HG03175 (cell line): ENCODE measurements at regions not wholly inside any gene's neighbourhood (a gene's known extent, or its start where the extent isn't known, plus 50 kb on each side); places are given as distances from the start of the nearest gene placed in this dataset.
"Not testable (repeated sequence)": the region's sequence is repeated elsewhere in the genome, so short reads cannot be mapped to it uniquely, and the experiment has no call there.

Experiments
- ATAC-seq: cut with Tn5 transposase; IDR thresholded peaks from one replicate; pipeline ENCODE4 v1.9.1; 2021; ENCODE audit warnings: mild to moderate bottlenecking, moderate library complexity; ENCODE audit not compliant: unreplicated experiment

DNA sequence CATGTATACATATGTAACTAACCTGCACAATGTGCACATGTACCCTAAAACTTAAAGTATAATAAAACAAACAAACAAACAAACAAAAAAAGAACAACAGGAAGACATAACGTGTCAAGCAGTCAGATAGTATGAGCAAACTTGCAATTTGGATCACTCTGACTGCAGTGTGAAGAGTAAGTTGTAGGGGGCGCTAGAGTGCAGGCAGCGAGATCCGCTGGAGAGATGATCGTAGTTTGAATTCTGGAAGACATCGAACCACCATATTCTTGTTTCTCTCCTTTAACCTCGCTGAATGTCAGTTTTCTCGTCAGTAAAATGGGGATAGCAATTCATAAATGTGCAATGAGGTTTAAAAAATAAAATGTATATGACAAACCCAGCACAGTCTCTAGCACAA is 165.2 kb upstream of the LMCD1 start:
- ATAC-seq = no peak

DNA sequence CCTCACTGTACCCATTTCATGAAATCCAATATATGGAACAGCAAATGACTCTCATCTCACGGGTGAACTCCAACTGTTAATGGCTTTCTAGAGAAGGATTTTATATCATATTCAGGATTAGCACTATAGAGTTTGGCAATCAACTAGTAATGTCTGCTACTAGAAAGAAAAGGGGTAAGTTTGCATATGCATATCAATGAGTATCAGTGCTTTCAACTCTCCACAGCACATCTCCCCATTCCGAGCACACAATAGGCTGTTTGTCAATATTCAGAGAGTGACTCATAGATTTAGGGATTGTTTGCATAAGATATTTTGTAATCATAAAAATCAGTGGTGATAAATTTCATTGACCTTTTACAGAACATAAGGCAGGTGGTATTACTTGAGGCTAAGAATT is 163.2 kb upstream of the LMCD1 start:
- no peak for ATAC-seq

DNA sequence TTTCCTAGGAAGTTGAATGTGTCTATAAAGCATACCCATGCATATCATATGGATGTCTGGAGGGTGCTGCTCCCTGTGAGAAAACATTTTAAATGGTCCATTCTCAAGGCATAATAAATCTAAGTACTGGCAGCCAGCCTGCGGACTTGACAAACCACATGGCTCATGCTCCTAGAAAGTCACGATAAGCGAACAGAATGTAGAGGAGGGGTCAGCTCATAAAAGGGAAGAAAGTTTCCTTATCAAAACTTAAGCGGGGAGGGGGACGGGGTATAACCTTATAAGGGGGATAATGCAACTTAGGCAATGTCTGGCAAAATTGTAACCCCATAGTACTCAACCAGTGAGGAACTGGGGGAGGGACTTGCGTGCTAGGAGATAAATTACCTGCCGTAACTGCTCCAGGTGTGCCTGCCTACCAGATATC is 159.8 kb upstream of the LMCD1 start:
- ATAC-seq = no peak

DNA sequence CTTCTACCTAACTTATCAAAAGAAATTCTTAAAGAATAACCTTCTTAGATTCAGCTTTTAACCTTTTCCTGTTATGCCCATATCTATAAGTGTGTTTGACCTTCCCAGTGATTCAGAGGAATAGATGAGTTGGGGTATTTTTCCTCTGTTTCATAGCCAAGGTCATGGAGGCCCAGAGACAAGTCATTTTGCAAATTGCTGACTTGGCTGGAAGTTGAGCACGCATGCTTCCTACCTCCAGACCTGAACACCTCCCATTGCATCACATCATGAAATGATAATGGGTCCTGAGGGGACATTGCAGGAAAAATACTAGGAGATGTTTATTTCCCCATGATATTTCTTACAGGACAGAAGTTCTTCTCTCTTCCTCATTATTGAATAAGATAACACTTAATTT is 158.6 kb upstream of the LMCD1 start:
- ATAC-seq = no peak

DNA sequence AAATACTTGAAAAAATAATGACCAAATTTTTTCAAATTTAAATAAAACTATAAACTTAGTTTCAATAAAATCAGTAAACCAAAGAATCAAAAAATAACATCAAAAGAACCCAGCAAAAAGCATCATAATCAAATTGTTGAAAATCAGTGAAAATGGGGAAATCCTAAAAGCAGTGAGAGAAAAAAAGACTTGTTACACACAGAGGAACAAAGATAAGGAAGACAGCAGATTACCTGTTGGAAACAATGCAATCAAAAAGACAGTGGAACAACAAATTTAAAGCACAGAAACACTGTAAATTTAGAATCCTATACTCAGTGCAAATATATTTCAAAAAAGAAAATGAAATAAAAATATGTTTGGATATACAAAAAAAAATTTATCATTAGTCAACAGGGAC is 156.2 kb upstream of the LMCD1 start:
- ATAC-seq = no peak

DNA sequence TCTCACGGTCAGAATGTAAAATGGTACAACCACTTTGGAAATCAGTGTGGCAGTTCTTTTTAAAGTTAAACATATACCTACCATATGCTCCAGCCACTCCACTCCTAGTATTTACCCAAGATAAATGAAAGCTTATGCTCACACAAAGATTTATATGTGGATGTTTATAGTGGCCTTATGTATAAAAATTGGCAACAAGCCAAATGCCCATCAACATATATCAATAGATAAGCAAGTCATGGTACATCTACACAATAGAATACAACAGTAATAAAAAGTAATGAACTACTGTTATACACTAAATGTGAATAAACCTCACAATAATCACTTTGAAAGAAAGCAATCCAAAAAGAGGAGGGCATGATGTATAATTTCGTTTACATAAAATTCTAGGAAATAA is 153.5 kb upstream of the LMCD1 start:
- ATAC-seq = no peak

DNA sequence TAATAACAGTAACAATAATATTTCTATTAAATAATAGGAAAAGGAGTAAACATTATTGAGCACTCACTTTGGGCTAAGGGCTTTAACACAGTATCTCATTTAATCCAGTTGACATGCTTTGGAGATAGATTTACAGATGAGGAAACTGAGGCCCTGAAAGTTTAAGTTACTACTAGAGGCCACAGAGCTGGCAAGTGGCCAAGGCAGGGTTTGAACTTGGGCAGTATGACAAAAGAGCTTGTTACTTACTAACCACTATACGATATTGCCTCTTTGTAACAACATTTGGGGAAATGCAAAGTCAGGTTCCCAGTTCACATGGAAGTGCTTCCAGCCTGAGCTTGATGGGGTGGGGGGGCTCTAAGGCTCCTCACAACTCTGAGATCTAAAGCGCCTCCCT is 149.1 kb upstream of the LMCD1 start:
- ATAC-seq = no peak

DNA sequence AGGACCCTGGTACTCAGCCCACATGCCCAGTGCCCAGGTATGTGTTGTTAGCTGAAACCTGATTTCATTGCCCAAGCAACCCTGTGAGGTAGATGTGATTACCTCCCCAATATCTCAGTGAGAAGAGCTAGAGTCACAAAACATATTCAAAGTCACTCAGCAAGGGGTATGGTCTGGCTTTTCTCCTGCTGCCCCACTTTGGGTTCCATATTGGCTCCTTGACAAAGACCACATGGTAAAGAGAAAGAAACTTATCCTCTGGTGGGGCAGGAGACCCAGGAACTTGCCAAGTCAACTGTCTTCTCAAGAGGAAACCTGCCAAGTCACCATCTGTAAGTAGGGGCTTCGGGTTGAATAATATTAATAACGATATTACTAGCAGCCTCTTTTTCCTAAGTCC is 148.3 kb upstream of the LMCD1 start:
- no peak for ATAC-seq

DNA sequence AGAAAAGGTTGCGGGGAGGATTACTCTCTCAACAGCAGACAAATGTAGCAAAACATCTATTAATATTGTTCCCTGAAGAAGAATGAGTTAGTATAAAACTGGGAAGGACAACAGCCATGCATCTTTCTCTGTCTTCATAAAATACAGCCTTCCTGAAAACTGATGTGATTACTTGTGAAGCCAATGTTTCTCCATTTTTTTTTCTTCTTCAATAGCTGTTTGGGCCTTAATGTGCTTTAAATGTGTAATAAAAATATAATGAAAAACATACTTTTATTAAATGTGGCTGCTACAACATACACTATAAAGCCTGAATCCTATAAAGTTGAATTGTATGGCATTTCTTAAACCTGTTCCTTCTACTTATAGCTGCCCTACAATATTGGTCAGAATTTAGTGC is 146.3 kb upstream of the LMCD1 start:
- ATAC-seq = no peak

DNA sequence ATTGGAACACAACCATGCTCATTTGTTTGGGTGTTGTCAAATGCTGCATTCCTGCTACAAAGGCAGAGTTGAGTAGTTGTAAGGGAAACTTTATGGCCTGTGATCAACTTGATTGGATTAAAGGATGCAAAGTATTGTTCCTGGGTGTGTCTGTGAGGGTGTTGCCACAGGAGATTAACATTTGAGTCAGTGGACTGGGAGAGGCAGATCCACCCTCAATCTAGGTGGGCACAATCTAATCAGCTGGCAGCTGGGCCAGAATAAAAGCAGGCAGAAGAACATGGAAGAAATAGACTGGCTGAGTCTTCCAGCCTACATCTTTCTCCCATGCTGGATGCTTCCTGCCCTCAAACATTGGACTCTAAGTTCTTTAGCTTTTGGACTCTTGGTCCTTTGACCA is 145.6 kb upstream of the LMCD1 start:
- ATAC-seq = not testable (repeated sequence)

DNA sequence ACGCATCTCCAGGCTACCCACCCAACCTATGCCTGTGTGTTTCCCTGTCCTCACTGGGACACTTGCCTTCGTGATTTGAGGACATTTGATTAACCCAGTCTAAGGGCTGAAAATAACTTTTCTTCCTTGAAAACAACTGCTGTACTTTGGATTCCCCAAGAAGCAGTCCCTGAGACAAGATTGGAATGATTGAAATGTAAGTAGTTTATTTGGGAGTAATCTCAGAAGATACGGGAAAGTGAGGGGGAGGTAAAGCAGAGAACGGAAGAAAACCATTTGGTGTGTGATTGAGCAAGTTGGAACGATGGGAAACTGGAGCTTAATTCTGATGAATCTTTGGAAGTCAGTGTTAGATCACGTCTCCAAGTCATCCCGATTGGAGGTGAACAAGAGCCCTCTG is 143.8 kb upstream of the LMCD1 start:
- ATAC-seq = no peak

DNA sequence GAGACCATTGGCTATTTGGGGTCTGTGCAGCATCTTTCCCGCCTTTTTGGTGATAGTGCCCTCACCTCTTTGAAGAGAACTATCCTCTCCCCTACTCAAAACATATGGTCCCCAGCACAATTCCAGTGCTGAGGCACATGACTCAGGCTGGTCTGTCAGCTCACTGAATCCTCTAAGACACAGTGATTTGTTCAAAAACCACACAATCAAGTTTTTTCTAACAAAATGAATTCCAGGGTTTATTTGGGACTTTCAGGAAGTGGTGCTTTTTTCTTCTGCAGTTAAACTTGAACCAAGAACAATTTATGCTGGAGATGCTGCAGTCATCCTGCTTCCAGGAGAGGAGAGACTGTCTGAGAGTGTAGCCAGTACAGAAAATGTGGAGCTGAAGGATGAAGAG is 142.5 kb upstream of the LMCD1 start:
- no peak for ATAC-seq

DNA sequence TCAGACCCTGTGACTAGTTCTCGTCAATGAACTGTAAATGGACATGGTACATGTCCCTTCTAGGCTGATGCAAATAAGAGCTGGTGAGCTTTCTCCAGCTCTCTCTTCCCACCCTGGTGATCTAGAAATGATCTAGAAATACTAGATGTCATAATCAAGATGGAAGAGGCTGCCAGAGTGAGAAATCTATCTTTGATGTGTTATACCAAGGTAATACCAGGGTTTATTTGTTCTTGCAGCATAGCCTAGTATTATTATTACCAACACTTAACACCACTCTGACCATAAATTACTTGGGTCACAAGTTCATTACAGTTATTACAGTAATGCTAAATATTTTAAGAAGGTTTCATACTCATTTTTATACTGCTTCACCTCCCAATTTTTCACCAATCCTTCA is 138.4 kb upstream of the LMCD1 start:
- ATAC-seq = no peak

DNA sequence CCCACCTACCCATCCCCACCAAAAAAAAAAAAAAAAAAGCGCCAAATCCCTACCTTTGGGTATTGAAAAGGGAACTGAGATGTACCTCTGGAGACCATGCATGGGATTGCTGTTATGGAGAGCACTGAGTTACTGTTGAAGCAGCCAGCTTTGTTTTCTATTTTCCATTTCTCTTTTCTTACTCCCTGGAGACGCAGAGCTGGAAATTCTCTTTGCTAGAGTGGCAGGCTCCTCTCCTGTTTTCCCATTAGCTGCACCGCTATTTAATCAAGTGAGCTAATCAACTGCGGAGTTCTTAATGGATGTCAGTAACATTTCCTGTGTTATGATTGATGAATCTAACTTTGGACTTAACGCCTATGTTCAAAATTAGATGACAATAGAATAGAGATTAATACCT is 136.1 kb upstream of the LMCD1 start:
- ATAC-seq = no peak

DNA sequence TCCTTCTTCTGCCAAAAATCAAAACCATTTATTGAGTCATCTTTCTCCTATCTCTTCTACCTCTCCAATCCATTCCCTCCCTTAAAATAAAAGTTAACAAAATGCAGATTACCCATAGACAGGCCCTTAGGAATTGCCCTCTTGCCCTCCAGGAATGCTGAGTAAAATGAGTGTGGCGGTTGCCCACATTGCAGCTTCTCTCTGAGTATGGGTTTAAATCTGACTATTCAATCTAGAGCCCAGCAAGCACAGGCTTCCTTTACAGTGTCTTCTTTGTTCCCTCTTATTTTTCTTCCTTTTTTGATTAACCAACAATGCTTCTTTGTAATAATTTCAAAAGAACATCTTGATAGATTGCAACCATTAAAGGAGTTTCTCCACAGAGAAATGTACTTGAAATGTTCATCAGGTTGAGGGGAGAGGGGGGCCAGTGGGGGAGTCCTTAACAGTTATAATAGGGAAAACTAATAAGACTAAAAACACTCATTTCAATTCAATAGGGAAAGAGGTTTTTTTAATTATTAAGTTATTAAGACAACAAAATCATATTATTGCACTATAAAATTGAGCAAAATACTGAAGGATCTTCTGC is 135.3 kb upstream of the LMCD1 start:
- no peak for ATAC-seq

DNA sequence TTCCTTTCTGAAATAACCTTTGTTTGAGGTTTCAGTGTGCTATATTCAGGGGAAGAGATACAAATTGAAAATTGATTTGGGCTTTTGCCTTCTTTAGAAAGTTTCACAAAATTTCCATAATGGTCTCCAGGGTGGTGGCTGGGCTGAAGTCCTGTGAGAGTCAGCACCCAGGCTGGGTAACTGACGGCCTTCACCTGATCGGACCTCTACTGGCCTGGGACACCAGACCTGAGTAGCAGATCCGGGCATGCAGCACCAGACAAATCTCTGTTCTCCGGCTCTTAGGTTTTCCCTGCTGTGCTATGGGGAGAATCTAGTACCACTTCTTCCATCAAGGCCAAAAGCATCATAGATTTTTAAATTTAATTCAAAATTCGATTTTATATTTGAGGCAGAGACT is 133.0 kb upstream of the LMCD1 start:
- ATAC-seq = no peak

DNA sequence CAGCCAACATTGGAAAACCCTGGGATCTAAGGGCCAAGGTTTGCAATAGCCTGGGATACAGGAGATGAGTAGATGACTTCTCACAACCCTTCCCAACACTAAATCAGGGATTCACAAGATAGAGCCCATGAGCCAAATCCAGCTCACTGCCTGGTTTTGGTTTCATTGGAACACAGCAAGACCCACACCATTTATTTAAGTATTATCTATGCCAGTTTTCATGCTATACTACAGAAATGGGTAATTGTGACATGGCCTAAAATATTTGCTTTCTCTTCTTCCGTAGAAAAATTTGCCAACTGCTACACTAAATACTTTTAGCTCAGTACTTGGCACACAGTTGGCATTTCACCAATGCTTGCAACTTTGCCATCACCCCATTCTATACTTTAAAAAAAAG is 132.0 kb upstream of the LMCD1 start:
- ATAC-seq = no peak

DNA sequence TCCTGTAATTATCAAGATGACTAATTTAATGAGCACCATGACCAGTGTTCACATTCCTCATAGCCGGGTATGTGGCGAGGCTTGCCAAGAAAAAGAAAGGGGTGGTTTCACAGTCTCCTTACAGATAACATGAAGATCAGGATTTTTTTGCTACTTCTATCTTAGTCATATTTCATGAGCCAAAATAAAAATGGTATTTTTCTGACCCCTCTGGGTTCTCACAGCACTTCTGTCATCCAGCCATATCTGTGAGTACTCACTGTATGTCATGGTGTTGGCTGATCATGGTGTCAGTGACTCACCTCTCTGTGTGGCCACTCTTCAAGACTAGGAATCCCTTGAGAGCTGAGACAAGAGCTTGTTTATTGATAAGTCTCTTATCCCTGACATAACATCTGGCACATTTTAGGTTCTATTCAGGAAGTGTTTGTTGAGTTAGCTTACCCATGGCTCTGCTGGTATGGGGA is 130.5 kb upstream of the LMCD1 start:
- ATAC-seq = no peak

DNA sequence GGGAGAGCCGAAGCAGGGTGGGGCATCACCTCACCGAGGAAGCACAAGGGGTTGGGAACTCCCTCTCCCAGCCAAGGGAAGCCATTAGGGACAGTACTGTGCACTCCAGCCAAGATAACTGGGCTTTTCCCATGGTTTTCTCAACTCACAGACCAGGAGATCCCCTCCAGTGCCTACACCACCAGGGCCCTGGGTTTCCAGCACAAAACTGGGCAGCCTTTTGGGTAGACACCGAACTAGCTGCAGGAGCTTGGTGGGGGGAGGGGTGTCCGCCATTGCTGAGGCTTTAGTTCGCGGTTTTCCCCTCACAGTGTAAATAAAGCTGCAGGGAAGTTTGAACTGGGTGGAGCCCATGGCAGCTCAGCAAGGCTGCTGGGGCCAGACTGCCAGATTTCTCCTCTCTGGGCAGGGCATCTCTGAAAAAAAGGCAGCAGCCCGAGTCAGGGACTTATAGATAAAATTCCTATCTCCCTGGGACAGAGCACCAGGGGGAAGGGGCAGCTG is 129.6 kb upstream of the LMCD1 start:
- ATAC-seq = no peak

DNA sequence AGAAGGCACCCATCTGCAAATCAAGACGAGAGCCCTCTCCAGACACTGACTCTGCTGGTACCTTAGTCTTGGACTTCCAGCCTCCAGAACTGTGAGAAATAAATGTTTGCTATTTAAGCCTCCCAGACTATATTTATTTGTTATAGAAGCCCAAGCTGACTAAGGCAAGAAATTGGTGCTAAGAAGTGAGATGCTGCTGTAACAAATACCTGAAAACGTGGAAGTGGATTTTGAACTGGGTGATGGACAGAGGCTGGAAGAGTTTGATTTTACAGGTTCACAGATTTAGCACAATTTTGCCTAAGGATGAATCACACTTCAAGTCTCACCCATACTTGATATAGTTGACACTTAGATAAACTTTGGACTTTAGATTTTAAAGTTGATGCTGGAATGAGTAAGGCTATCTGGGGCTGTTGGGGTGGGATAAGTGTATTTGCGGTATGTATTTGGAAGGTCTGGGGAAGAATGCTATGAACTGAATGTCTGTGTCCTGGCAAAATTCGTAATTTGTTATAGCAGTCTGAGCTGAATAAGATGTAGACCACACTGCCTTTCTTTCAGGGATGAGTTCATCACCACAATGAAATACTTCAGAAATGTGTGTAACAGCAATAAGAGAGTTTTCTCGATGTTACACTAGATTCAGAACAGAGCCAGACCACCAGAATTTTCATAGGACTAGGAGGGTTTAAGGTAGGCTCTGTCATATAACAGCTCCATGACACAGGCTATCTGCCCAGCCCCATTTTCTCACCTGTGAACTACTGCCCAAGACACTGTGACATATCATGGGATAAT is 120.5 kb upstream of the LMCD1 start:
- no peak for ATAC-seq

DNA sequence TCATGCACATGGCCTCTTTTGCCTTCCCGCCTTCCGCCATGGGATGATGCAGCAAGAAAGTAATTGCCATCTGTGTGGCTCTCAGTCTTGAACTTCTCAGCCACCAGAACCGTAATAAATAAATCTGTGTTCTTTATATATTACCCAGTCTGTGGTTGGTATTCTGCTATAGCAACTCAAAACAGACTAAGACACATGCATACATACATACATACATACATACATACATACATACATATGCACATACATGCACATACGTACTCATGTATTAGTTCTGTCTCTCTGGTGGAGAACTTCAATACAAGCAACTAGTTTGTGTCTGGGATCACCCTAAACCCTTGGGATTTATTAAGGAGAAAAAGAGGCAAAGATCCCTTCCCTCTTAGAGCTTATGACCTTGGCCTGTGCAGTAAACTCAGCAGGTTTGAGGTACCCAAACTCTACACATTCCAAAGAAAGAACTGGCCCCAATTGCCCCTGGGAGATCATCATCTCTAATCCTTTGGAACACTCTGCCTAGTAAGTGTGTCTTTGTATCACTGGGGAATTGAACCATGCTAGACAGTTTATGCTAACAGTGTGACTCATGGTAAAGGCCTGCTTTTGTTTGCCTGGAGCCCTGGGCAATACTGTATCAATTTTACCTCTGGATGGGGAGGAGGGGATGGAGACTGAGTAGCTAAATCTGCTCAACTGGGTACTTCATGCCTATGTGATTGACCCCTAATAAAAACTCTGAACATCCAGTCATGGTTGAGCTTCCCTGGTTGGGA is 115.6 kb upstream of the LMCD1 start:
- no peak for ATAC-seq

DNA sequence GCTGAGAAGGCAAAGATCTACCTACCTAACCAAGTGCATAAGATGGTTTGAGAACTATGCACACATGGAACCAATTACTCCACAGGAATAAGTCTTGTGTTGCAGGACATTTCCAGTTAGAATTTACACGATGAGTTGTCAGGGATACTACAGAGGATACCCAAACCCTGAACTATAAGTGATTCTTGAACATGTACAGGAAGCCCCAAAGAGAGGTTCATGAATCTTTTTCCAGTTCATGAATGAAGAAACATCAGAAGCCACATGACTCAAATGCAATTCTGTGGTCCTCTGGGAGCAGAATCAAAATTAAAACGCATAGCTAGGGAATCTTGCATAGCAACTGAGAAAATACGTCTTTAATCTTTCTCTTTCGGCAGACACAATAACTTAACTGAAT is 114.1 kb upstream of the LMCD1 start:
- no peak for ATAC-seq
